MM.1S (cell line): ENCODE measurements at regions not wholly inside any gene's neighbourhood (a gene's known extent, or its start where the extent isn't known, plus 50 kb on each side); places are given as distances from the start of the nearest gene placed in this dataset.

ENCODE experiments used
- DNase-seq: peaks from one replicate; pipeline ENCODE4 v3.0.0-alpha.2; 2015
- H2AFZ ChIP-seq: fragments of 300-600 bp; sonication (generic); 2 replicates; pipeline ENCODE4 v1.6.0; 2016; ENCODE audit warnings: antibody characterized with exemption, low read length
- H3F3A ChIP-seq: fragments of 300-600 bp; sonication (generic); 2 replicates; pipeline ENCODE4 v1.6.1; 2016; ENCODE audit warnings: mild to moderate bottlenecking, antibody characterized with exemption, low read length, moderate library complexity, mixed read lengths; ENCODE audit not compliant: insufficient read depth
- H3K27ac ChIP-seq: fragments of 300-600 bp; sonication (generic); 2 replicates; pipeline ENCODE4 v1.5.1; 2016; ENCODE audit warnings: mild to moderate bottlenecking, low read length
- H3K27me3 ChIP-seq: fragments of 300-600 bp; sonication (generic); replicated peaks from 2 replicates; pipeline ENCODE4 v1.6.0; 2016; ENCODE audit warnings: low read length; ENCODE audit not compliant: insufficient read depth
- H3K36me3 ChIP-seq: fragments of 300-600 bp; sonication (generic); replicated peaks from 2 replicates; pipeline ENCODE4 v1.6.1; 2016; ENCODE audit warnings: mild to moderate bottlenecking, low read length, mixed read lengths; ENCODE audit not compliant: insufficient read depth
- H3K4me1 ChIP-seq: fragments of 300-600 bp; sonication (generic); 2 replicates; pipeline ENCODE4 v1.6.1; 2016; ENCODE audit warnings: low read length, mixed read lengths
- H3K4me2 ChIP-seq: fragments of 300-600 bp; sonication (generic); 2 replicates; pipeline ENCODE4 v1.6.0; 2016; ENCODE audit warnings: low read depth, low read length
- H3K4me3 ChIP-seq: fragments of 300-600 bp; sonication (generic); 2 replicates; pipeline ENCODE4 v1.5.1; 2016; ENCODE audit warnings: low read length, mixed read lengths
- H3K79me2 ChIP-seq: fragments of 300-600 bp; sonication (generic); 2 replicates; pipeline ENCODE4 v1.6.1; 2016; ENCODE audit warnings: mixed run types, low read length, mixed read lengths
- H3K9ac ChIP-seq: fragments of 300-600 bp; sonication (generic); 2 replicates; pipeline ENCODE4 v1.6.1; 2016; ENCODE audit warnings: low read length, mixed read lengths
- H3K9me2 ChIP-seq: fragments of 300-600 bp; sonication (generic); replicated peaks from 2 replicates; pipeline ENCODE4 v1.6.1; 2016; ENCODE audit warnings: mild to moderate bottlenecking, low read length, mixed read lengths; ENCODE audit not compliant: insufficient read depth
- H3K9me3 ChIP-seq: fragments of 300-600 bp; sonication (generic); replicated peaks from 2 replicates; pipeline ENCODE4 v1.6.1; 2016; ENCODE audit warnings: mild to moderate bottlenecking, low read length, mixed read lengths; ENCODE audit not compliant: insufficient read depth
- H4K20me1 ChIP-seq: fragments of 300-600 bp; sonication (generic); 2 replicates; pipeline ENCODE4 v1.6.1; 2016; ENCODE audit warnings: mild to moderate bottlenecking, low read length, moderate library complexity, mixed read lengths; ENCODE audit not compliant: insufficient read depth
- EZH2 ChIP-seq: fragments of 300-600 bp; sonication (generic); optimal IDR thresholded peaks from 2 replicates; pipeline ENCODE3; 2017; ENCODE audit warnings: low read depth, mild to moderate bottlenecking, antibody characterized with exemption, low read length, mixed read lengths
- EZH2phosphoT487 ChIP-seq: fragments of 300-600 bp; sonication (generic); IDR thresholded peaks from 2 replicates; pipeline ENCODE4 v1.6.1; 2018; ENCODE audit warnings: antibody characterized with exemption, low read length
- TF ChIP-seq, protein P1 (sequence below): fragments of 300-600 bp; sonication (generic); IDR thresholded peaks from 2 replicates; pipeline ENCODE4 v1.5.1; 2016; ENCODE audit warnings: antibody characterized with exemption, low read length, mixed read lengths

DNA sequence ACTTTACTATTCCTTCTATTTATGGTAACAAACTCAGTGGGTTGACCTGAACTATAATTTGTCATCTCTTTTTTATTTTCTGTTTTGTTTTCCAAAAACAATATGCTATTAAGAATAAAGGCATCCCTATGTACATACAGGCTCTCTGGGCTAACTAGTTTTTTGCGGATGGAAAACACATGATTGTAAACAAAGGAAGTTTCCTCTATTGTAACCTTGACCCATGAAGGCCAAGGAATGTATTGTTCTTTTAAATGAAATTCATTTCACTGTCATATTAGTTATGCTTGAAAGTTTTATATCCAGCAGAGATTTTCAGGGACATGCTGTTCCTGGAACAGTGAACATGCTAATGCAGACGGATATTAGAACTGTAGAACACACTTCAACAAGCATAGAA lies 705.0 kb upstream of the SEL1L start:
- Histone ChIP-seq H3K9ac (no peak overlapping the region), H3K4me1 (no peaks in the 10 kb centered on the region), H3K27ac (no peak overlapping the region), H4K20me1 (no peaks in the 10 kb centered on the region), H3K4me3 (no peak overlapping the region), H3K36me3 (no peaks in the 10 kb centered on the region), H3K9me3 (no peaks in the 10 kb centered on the region), H3K4me2 (no peak overlapping the region), H3K9me2 (no peaks in the 10 kb centered on the region), H2AFZ (no peak overlapping the region), H3K79me2 (no peaks in the 10 kb centered on the region), H3F3A (no peaks in the 10 kb centered on the region), H3K27me3 (no peaks in the 10 kb centered on the region)
- no peak for DNase-seq
- TF ChIP-seq, protein P1, sequence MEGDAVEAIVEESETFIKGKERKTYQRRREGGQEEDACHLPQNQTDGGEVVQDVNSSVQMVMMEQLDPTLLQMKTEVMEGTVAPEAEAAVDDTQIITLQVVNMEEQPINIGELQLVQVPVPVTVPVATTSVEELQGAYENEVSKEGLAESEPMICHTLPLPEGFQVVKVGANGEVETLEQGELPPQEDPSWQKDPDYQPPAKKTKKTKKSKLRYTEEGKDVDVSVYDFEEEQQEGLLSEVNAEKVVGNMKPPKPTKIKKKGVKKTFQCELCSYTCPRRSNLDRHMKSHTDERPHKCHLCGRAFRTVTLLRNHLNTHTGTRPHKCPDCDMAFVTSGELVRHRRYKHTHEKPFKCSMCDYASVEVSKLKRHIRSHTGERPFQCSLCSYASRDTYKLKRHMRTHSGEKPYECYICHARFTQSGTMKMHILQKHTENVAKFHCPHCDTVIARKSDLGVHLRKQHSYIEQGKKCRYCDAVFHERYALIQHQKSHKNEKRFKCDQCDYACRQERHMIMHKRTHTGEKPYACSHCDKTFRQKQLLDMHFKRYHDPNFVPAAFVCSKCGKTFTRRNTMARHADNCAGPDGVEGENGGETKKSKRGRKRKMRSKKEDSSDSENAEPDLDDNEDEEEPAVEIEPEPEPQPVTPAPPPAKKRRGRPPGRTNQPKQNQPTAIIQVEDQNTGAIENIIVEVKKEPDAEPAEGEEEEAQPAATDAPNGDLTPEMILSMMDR = no peak
- TF ChIP-seq EZH2 = no peak
- no peak for TF ChIP-seq EZH2phosphoT487

DNA sequence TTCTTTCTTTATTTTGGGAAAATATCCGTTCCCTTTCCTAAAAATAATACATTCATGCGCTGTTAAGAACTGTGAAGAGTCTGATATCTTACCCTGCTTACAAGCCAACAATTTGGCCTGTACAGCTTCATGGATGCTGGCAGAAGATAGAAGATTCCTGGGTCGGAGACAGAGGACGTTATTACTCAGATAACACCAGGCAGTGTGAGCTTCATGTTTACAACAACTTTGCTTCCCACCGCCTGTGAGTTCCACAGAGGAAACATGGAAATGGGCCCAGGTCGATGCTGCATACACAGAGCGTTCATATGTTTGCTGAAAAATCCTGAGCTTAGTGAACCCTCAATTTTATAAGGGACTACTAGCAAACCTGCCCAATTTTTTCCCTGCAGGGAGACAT lies 705.6 kb upstream of the SEL1L start:
- no peak for DNase-seq
- Histone ChIP-seq H3K9me3 (no peaks in the 10 kb centered on the region), H3K9ac (no peak overlapping the region), H3K9me2 (no peaks in the 10 kb centered on the region), H3K4me3 (no peak overlapping the region), H2AFZ (no peak overlapping the region), H3K79me2 (no peaks in the 10 kb centered on the region), H4K20me1 (no peaks in the 10 kb centered on the region), H3K36me3 (no peaks in the 10 kb centered on the region), H3K27ac (no peak overlapping the region), H3K4me2 (no peak overlapping the region), H3K4me1 (no peaks in the 10 kb centered on the region), H3K27me3 (no peaks in the 10 kb centered on the region), H3F3A (no peaks in the 10 kb centered on the region)
- TF ChIP-seq EZH2phosphoT487 (no peak), EZH2 (no peak)
- TF ChIP-seq, protein P1 = no peak

DNA sequence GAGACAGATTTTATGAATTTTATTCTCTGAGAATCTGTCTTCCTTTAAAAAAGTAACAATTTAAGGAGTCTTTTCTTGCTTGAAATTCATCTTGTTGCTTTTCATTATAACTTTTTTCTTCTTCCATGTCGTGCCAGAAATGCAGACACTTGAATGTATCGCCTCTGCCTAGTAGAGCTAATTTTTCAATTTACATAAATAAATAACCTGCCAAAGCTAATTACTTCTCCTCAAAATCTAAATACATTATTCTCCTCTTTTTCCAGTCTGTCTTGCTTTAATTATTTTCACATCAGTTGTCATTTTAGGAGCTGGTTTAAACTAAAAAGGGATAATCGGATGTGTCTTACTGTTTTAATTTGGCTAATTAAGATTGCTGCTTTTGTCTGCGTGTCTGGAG lies 711.1 kb upstream of the SEL1L start:
- H3K27ac ChIP-seq = no peak overlapping the region
- TF ChIP-seq, protein P1 = no peak
- TF ChIP-seq EZH2 = no peak
- no peaks in the 10 kb centered on the region for H3K36me3 ChIP-seq
- no peaks in the 10 kb centered on the region for H3K4me1 ChIP-seq
- H4K20me1 ChIP-seq = no peaks in the 10 kb centered on the region
- no peaks in the 10 kb centered on the region for H3K9me2 ChIP-seq
- no peaks in the 10 kb centered on the region for H3K79me2 ChIP-seq
- H2AFZ ChIP-seq = no peak overlapping the region
- H3F3A ChIP-seq = no peaks in the 10 kb centered on the region
- H3K4me3 ChIP-seq = no peak overlapping the region
- H3K4me2 ChIP-seq = no peak overlapping the region
- no peak for DNase-seq
- no peaks in the 10 kb centered on the region for H3K9me3 ChIP-seq
- H3K9ac ChIP-seq = no peak overlapping the region
- no peaks in the 10 kb centered on the region for H3K27me3 ChIP-seq

GRCh38 chr14:82251494-82251893 lies 717.8 kb upstream of the SEL1L start:
- Histone ChIP-seq H3K9ac (no peak overlapping the region), H3K36me3 (no peaks in the 10 kb centered on the region), H2AFZ (no peak overlapping the region), H4K20me1 (no peaks in the 10 kb centered on the region), H3K4me3 (no peak overlapping the region), H3K27ac (no peak overlapping the region), H3F3A (no peaks in the 10 kb centered on the region), H3K4me2 (no peak overlapping the region), H3K79me2 (no peaks in the 10 kb centered on the region), H3K9me2 (no peaks in the 10 kb centered on the region), H3K27me3 (no peaks in the 10 kb centered on the region), H3K9me3 (no peaks in the 10 kb centered on the region), H3K4me1 (no peaks in the 10 kb centered on the region)
- TF ChIP-seq EZH2phosphoT487 (no peak), EZH2 (no peak)
- TF ChIP-seq, protein P1 = no peak
- no peak for DNase-seq
